Activated CD4-positive, CD25-positive, alpha-beta regulatory T cell treated with anti-CD3 and anti-CD28 coated beads, Interleukin-2, amount 50 U/mL, for 24 hours (primary cell): ENCODE measurements at regions not wholly inside any gene's neighbourhood (a gene's known extent, or its start where the extent isn't known, plus 50 kb on each side); places are given as distances from the start of the nearest gene placed in this dataset.
A peak's percentile ranks its signal among the peaks of the same experiment; 100 is the strongest.

Source experiments
- ATAC-seq, 2 donors: fragments of 150-1000 bp; cut with Tn5 transposase; one replicate each; pipeline ENCODE4 v1.10.0; 2021; ENCODE audit warnings: mild to moderate bottlenecking in 1 of 2, moderate library complexity in 1 of 2

- no peak for ATAC-seq
Observed at GRCh38 chr2:198390670-198391069, 586.3 kb downstream of the PLCL1 start.

- no peak for ATAC-seq
Observed at GRCh38 chr2:198387677-198388076, 583.3 kb downstream of the PLCL1 start.

GRCh38 chr2:198385856-198386255 lies 581.5 kb downstream of the PLCL1 start:
- ATAC-seq = no peak

GRCh38 chr2:198385326-198385725 lies 580.9 kb downstream of the PLCL1 start:
- ATAC-seq = no peak

- ATAC-seq = no peak
Observed at GRCh38 chr2:198383392-198383791, 579.0 kb downstream of the PLCL1 start.

GRCh38 chr2:198382811-198383210 lies 578.4 kb downstream of the PLCL1 start:
- no peak for ATAC-seq

GRCh38 chr2:198376677-198377076 lies 572.3 kb downstream of the PLCL1 start:
- ATAC-seq = no peak

GRCh38 chr2:198375083-198375410 lies 570.7 kb downstream of the PLCL1 start:
- no peak for ATAC-seq

- no peak for ATAC-seq
Observed at GRCh38 chr2:198374375-198375082, 570.1 kb downstream of the PLCL1 start.

GRCh38 chr2:198371921-198372543 lies 567.6 kb downstream of the PLCL1 start:
- peak; percentile 54 to 64 for ATAC-seq

- no peak for ATAC-seq
Observed at GRCh38 chr2:198371329-198371728, 566.9 kb downstream of the PLCL1 start.

- no peak for ATAC-seq
Observed at GRCh38 chr2:198368089-198368488, 563.7 kb downstream of the PLCL1 start.

- ATAC-seq = no peak
Observed at GRCh38 chr2:198362740-198363139, 558.3 kb downstream of the PLCL1 start.

GRCh38 chr2:198359308-198359707 lies 554.9 kb downstream of the PLCL1 start:
- ATAC-seq = no peak

- ATAC-seq = no peak
Observed at GRCh38 chr2:198356157-198356556, 551.8 kb downstream of the PLCL1 start.

GRCh38 chr2:198351647-198352046 lies 547.3 kb downstream of the PLCL1 start:
- no peak for ATAC-seq

- no peak for ATAC-seq
Observed at GRCh38 chr2:198347946-198348345, 543.6 kb downstream of the PLCL1 start.

GRCh38 chr2:198347349-198347748 lies 543.0 kb downstream of the PLCL1 start:
- ATAC-seq = no peak

GRCh38 chr2:198343471-198343870 lies 539.1 kb downstream of the PLCL1 start:
- no peak for ATAC-seq

- ATAC-seq = no peak
Observed at GRCh38 chr2:198340846-198341245, 536.5 kb downstream of the PLCL1 start.

GRCh38 chr2:198339116-198339515 lies 534.7 kb downstream of the PLCL1 start:
- no peak for ATAC-seq

- no peak for ATAC-seq
Observed at GRCh38 chr2:198337368-198337767, 533.0 kb downstream of the PLCL1 start.

- no peak for ATAC-seq
Observed at GRCh38 chr2:198328454-198328853, 524.1 kb downstream of the PLCL1 start.

GRCh38 chr2:198327526-198327925 lies 523.1 kb downstream of the PLCL1 start:
- ATAC-seq = no peak

- ATAC-seq = peak; percentile 82
Observed at GRCh38 chr2:198326431-198326830, 522.0 kb downstream of the PLCL1 start.
